ENCODE measurements at regions not wholly inside any gene's neighbourhood (a gene's known extent, or its start where the extent isn't known, plus 50 kb on each side); places are given as distances from the start of the nearest gene placed in this dataset.
"Not testable (repeated sequence)": the region's sequence is repeated elsewhere in the genome, so short reads cannot be mapped to it uniquely, and the experiment has no call there.

DNA sequence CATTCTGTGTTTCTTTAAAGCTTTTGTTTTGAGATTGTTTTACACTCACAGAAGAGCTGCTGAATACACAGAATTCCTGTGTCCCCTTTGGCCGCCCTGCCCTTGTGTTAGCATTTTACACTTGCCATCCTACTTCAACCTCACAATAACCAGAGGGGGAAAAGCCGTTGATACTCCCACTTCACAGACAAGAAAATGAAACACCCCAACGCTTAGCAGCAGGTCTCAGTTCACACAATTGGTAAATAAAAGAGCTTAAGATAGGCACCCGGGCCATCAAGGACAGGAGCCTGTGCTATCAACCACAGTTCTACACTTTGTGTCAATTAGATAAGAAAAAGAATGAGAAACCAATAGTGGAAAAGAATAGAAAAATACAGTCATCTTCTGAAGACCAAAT, 178.0 kb downstream of the SYK start:
- DNase-seq (ENCODE audit: low spot score) = no peak

DNA sequence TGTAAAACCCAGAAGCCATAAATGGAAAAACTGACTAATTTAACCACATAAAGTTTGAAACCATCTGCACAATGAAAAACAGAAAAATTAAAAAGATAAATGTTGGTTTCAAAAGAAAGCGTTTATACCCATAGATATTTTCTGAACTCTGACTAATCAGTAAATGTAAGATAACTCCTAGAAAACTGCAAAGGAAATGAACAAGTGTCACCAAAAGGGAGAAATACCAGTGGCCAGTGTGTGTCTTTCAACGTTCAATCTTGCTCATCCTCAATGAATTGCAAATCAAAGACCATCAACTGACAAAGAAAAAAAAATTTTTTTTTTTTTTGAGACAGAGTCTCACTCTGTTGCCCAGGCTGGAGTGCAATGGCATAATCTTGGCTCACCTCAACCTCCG, 180.1 kb downstream of the SYK start:
- DNase-seq (ENCODE audit: low spot score) = no peak

DNA sequence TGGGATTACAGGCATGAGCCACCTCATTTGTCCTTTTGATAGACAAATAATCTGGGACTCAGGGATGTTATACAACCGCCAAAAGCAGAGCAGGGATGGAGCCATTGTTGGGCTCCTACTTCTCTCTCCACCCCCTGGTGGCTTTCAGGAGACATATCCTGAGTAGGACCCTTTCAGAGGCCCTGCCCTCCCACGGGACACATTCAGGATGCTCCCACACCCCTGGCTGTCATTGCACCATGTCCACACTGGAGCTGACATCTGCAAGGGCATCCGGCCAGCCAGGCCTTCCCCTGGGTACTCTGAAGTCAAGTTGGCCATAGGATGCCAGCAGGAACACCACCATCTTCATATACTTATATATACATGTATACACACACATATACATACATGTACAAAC, 181.8 kb downstream of the SYK start:
- DNase-seq (ENCODE audit: low spot score) = no peak

DNA sequence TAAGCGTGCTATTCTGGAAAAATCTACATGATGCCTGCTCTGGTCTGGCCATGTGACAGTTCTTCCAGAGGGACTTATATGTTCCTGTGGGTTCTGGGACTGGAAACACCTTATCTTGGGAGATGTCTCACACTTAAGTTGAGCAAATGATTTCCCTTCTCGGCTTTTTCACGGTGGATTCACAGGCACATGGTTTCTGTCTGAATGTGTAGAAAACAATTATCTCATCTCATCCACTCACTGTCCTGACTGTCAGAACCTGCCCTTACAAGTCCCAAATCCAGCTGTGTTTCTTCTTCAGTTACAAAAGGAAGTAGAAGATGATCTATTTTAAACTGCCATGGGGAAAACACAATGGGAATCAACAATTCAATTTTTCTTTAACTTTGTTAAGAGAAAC, 184.0 kb downstream of the SYK start:
- no peak for DNase-seq (ENCODE audit: low spot score)

- DNase-seq (ENCODE audit: low spot score) = no peak
Measured at GRCh38 chr9:90986161-90986560, 184.5 kb downstream of the SYK start.

- no peak for DNase-seq (ENCODE audit: low spot score)
Measured at GRCh38 chr9:90987566-90987965, 185.9 kb downstream of the SYK start.

GRCh38 chr9:90988318-90988717, 186.7 kb downstream of the SYK start:
- no peak for DNase-seq (ENCODE audit: low spot score)

- peak; percentile 35 for DNase-seq (ENCODE audit: low spot score)
Measured at GRCh38 chr9:90991953-90992352, 190.3 kb downstream of the SYK start.

DNA sequence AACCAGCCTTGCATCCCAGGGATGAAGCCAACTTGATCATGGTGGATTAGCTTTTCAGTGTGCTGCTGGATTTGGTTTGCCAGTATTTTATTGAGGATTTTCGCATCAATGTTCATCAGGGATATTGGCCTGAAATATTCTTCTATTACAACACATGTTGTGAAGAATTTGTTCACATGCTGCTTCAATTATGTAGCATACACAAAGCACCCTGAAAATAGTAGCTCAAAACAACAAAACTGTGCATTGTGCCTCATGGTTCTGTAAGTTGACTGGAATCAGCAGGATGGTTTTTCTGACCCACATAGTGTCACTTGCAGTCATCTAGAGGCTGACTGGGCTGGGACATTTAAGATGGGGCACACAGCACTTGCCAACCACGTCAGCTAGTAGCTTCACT, 193.9 kb downstream of the SYK start:
- no peak for DNase-seq (ENCODE audit: low spot score)

DNA sequence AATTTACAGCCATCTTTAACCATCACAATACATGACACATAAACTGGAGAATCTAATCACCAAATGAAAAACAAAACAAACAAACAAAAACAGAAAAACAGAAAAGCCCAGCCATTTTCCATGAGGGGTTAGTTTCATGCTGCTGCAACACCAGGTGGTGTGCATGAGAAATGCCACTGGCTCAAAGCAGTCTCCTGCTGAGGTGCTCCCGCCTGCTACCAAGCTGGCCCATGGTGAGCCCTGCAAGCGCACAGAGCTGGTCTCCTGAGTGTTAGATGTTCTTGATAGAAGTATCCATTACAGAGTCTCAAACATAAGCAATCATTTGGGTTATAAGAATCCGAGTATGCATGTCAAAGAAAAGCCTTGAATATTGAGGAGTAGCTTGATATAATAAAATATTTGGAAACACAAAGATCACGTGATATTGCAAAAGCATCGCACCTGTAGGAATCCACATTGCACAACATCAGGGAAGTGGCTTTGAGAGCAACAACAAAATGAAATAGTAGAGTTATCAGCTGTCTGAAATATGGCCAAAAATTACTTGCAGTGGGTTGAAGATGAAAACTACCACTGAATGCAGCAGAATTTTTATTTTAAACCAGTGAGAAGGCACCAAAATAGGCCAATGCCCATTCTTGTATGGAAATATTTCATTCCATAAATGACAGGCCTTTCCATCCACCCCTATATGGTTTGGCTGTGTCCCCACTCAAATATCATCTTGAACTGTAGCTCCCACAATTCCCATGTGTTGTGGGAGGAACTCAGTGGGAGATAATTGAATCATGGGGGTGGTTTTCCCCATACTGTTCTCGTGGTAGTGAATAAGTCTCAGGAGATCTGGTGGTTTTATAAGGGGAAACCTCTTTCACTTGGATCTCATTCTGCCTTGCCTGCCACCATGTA, 194.8 kb downstream of the SYK start:
- no peak for DNase-seq (ENCODE audit: low spot score)

- no peak for DNase-seq (ENCODE audit: low spot score)
Measured at GRCh38 chr9:90998573-90998972, 197.0 kb downstream of the SYK start.

GRCh38 chr9:90999425-91000397, 198.1 kb downstream of the SYK start:
- DNase-seq (ENCODE audit: low spot score) = no peak

GRCh38 chr9:91001146-91001611, 199.6 kb downstream of the SYK start:
- peak; percentile 40 for DNase-seq (ENCODE audit: low spot score)

- no peak for DNase-seq (ENCODE audit: low spot score)
Measured at GRCh38 chr9:91004484-91004883, 202.9 kb downstream of the SYK start.

DNA sequence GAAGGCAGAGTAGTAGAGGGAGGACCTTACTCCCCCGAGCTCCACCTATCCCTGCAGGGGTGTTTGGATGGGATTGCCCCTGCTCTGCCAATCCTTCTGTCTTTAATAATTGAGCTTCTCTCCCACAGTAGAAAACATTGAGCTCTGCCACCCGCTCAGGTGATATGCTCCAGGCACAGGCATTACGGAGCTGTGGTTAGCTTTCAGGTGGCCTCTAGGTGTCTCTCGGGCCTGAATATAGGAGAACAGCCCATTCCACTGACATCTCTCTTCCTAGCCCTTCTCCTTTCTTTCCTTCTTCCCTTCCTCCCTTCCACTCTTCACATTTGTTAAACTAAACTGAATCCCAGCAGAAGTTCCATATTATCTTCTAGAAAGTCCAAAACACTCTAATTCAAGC, 203.4 kb downstream of the SYK start:
- DNase-seq (ENCODE audit: low spot score) = no peak

GRCh38 chr9:91006046-91006445, 204.4 kb downstream of the SYK start:
- DNase-seq (ENCODE audit: low spot score) = no peak

DNA sequence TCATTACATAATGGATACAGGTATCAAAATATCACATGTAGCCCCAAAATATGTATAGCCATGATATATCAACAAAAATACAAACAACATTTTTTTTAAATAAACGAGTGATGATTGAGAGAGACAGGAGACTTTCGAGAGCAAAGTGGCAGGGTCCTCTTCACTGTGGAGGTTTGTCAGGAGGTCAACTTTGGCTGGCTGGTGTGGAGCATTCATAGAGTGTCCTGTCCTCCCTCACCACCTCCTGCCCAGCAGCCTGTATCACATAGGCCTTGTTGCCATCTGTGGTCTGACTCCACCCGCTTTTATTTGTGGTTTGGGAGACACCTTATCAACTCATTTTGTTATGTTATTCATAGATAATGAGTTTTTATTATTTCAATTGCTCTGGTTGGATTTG, 206.9 kb downstream of the SYK start:
- DNase-seq (ENCODE audit: low spot score) = no peak

GRCh38 chr9:91011891-91012290, 210.3 kb downstream of the SYK start:
- DNase-seq (ENCODE audit: low spot score) = no peak

GRCh38 chr9:91012933-91013841, 211.6 kb downstream of the SYK start:
- no peak for DNase-seq (ENCODE audit: low spot score)

- DNase-seq (ENCODE audit: low spot score) = no peak
Measured at GRCh38 chr9:91017245-91017644, 215.6 kb downstream of the SYK start.

GRCh38 chr9:91019871-91020270, 218.3 kb downstream of the SYK start:
- DNase-seq (ENCODE audit: low spot score) = not testable (repeated sequence)

DNA sequence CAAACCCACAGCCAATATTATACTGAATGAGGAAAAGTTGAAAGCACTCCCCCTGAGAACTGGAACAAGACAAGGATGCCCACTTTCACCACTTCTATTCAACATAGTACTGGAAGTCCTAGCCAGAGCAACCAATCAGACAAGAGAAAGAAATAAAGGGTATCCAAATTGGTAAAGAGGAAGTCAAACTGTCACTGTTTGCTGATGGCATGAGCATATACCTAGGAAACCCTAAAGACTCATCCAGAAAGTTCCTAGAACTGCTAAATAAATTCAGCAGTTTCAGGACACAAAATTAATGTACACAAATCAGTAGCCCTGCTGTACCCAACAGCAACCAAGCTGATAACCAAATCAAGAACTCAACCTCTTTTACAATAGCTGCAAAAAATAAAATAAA, 220.0 kb downstream of the SYK start:
- not testable (repeated sequence) for DNase-seq (ENCODE audit: low spot score)
